ENCODE measurements at regions not wholly inside any gene's neighbourhood (a gene's known extent, or its start where the extent isn't known, plus 50 kb on each side); places are given as distances from the start of the nearest gene placed in this dataset.

DNA sequence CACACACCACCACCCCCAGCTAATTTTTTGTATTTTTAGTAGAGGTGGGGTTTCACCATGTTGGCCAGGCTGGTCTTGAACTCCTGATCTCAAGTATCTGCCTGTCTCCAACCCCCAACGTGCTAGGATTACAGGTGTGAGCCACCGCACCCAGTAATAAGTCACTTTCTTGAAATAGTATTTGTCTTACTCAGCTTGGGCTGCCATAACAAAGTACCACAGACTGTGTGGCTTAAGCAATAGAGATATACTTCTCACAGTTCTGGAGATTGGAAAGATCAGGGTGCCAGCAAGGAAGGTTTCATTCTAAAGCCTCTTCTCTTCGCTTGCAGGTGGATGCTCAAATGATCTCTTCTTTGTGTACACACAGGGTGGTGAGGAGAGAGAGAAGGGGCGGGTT is 99.8 kb downstream of the ARRDC3 start (continued):
- TF ChIP-seq SIN3A (conservative IDR thresholded peaks at IDR 0.05 in 1 of 2, IDR thresholded peaks at IDR 0.05 in 1 of 2; ENCODE audit: low read depth in 1 of 2, low read length in 2 of 2): no peak
- TF ChIP-seq, protein P1, sequence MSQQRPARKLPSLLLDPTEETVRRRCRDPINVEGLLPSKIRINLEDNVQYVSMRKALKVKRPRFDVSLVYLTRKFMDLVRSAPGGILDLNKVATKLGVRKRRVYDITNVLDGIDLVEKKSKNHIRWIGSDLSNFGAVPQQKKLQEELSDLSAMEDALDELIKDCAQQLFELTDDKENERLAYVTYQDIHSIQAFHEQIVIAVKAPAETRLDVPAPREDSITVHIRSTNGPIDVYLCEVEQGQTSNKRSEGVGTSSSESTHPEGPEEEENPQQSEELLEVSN (IDR thresholded peaks at IDR 0.05): no peak
- TF ChIP-seq, protein P2, sequence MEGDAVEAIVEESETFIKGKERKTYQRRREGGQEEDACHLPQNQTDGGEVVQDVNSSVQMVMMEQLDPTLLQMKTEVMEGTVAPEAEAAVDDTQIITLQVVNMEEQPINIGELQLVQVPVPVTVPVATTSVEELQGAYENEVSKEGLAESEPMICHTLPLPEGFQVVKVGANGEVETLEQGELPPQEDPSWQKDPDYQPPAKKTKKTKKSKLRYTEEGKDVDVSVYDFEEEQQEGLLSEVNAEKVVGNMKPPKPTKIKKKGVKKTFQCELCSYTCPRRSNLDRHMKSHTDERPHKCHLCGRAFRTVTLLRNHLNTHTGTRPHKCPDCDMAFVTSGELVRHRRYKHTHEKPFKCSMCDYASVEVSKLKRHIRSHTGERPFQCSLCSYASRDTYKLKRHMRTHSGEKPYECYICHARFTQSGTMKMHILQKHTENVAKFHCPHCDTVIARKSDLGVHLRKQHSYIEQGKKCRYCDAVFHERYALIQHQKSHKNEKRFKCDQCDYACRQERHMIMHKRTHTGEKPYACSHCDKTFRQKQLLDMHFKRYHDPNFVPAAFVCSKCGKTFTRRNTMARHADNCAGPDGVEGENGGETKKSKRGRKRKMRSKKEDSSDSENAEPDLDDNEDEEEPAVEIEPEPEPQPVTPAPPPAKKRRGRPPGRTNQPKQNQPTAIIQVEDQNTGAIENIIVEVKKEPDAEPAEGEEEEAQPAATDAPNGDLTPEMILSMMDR (IDR thresholded peaks at IDR 0.05; ENCODE audit: control extremely low read depth in 1 of 3, insufficient read depth in 1 of 3, low read depth in 1 of 3, low read length in 3 of 3): no peak
- no peak for TF ChIP-seq SIRT6 (IDR thresholded peaks at IDR 0.05; ENCODE audit: low read length)
- no peak for TF ChIP-seq NANOG (IDR thresholded peaks at IDR 0.05; ENCODE audit: insufficient read depth, low read depth, low read length, poor library complexity, severe bottlenecking)

Measured in H1 (cell line).